Osteocyte (in vitro differentiated cells): ENCODE measurements at regions not wholly inside any gene's neighbourhood (a gene's known extent, or its start where the extent isn't known, plus 50 kb on each side); places are given as distances from the start of the nearest gene placed in this dataset.

Experiments used
- DNase-seq: peaks from one replicate; pipeline ENCODE4 v3.0.0; 2021; ENCODE audit warnings: mixed read lengths; ENCODE audit not compliant: unreplicated experiment; ENCODE audit errors: extremely low spot score
- H3K27ac Mint-ChIP-seq: one replicate; pipeline ENCODE4 v1.8.0; 2021; ENCODE audit warnings: mild to moderate bottlenecking, mixed read lengths; ENCODE audit not compliant: unreplicated experiment
- H3K27me3 Mint-ChIP-seq: one replicate; pipeline ENCODE4 v1.8.0; 2021; ENCODE audit warnings: mixed read lengths; ENCODE audit not compliant: unreplicated experiment
- H3K36me3 Mint-ChIP-seq: one replicate; pipeline ENCODE4 v1.8.0; 2021; ENCODE audit warnings: mixed read lengths; ENCODE audit not compliant: unreplicated experiment
- H3K4me1 Mint-ChIP-seq: one replicate; pipeline ENCODE4 v1.8.0; 2021; ENCODE audit warnings: mixed read lengths; ENCODE audit not compliant: unreplicated experiment
- H3K4me3 Mint-ChIP-seq: one replicate; pipeline ENCODE4 v1.8.0; 2021; ENCODE audit warnings: mild to moderate bottlenecking, moderate library complexity, mixed read lengths; ENCODE audit not compliant: unreplicated experiment
- H3K9me3 Mint-ChIP-seq: one replicate; pipeline ENCODE4 v1.8.0; 2021; ENCODE audit warnings: mixed read lengths; ENCODE audit not compliant: unreplicated experiment
- CTCF ChIP-seq: fragments of 200-600 bp; sonication (generic); IDR thresholded peaks from 2 replicates; pipeline ENCODE4 v1.5.0; 2021; ENCODE audit warnings: antibody characterized with exemption, mild to moderate bottlenecking, moderate library complexity

GRCh38 chr3:157763644-157764043, 260.4 kb upstream of the VEPH1 start:
- no peak for TF ChIP-seq CTCF
- no peaks in the 10 kb centered on the region for H3K36me3 Mint-ChIP-seq
- H3K27ac Mint-ChIP-seq = no peak overlapping the region
- DNase-seq = no peak
- no peaks in the 10 kb centered on the region for H3K9me3 Mint-ChIP-seq
- H3K27me3 Mint-ChIP-seq = peaks cover 28% of the 10 kb centered on the region
- no peaks in the 10 kb centered on the region for H3K4me1 Mint-ChIP-seq
- no peak overlapping the region for H3K4me3 Mint-ChIP-seq

GRCh38 chr3:157759311-157759710, 256.1 kb upstream of the VEPH1 start:
- Mint-ChIP-seq H3K9me3 (no peaks in the 10 kb centered on the region), H3K36me3 (no peaks in the 10 kb centered on the region), H3K27ac (no peak overlapping the region), H3K4me3 (no peak overlapping the region), H3K4me1 (no peaks in the 10 kb centered on the region), H3K27me3 (peaks cover 46% of the 10 kb centered on the region)
- TF ChIP-seq CTCF = no peak
- DNase-seq = no peak

- Mint-ChIP-seq H3K36me3 (no peaks in the 10 kb centered on the region), H3K4me3 (no peak overlapping the region), H3K9me3 (peaks cover 3% of the 10 kb centered on the region), H3K4me1 (no peaks in the 10 kb centered on the region), H3K27ac (no peak overlapping the region), H3K27me3 (peaks cover 46% of the 10 kb centered on the region)
- no peak for DNase-seq
- peak; percentile 35 for TF ChIP-seq CTCF
Observed at GRCh38 chr3:157755233-157755632, 252.0 kb upstream of the VEPH1 start.

GRCh38 chr3:157754451-157754850, 251.2 kb upstream of the VEPH1 start:
- TF ChIP-seq CTCF = no peak
- Mint-ChIP-seq H3K4me1 (no peaks in the 10 kb centered on the region), H3K9me3 (peaks cover 11% of the 10 kb centered on the region), H3K36me3 (no peaks in the 10 kb centered on the region), H3K27ac (no peak overlapping the region), H3K4me3 (no peak overlapping the region), H3K27me3 (peaks cover 48% of the 10 kb centered on the region)
- DNase-seq = no peak

- Mint-ChIP-seq H3K9me3 (peaks cover 11% of the 10 kb centered on the region), H3K27ac (no peak overlapping the region), H3K4me1 (no peaks in the 10 kb centered on the region), H3K4me3 (no peak overlapping the region), H3K27me3 (peaks cover 52% of the 10 kb centered on the region), H3K36me3 (no peaks in the 10 kb centered on the region)
- TF ChIP-seq CTCF = no peak
- no peak for DNase-seq
Observed at GRCh38 chr3:157753787-157754136, 250.5 kb upstream of the VEPH1 start.
